HEK293 (cell line): ENCODE measurements at regions not wholly inside any gene's neighbourhood (a gene's known extent, or its start where the extent isn't known, plus 50 kb on each side); places are given as distances from the start of the nearest gene placed in this dataset.

Experiments used
- EGR2 ChIP-seq: fragments of 450-650 bp; formaldehyde crosslinking; IDR thresholded peaks from 2 replicates; pipeline ENCODE4 v1.5.1; 2016; ENCODE audit warnings: low read depth, missing biosample characterization, missing genetic modification characterization
- SALL2 ChIP-seq: fragments of 450-650 bp; formaldehyde crosslinking; IDR thresholded peaks from 2 replicates; pipeline ENCODE4 v1.5.0; 2017; ENCODE audit warnings: missing biosample characterization, mild to moderate bottlenecking, missing genetic modification characterization, borderline replicate concordance
- YY1 ChIP-seq: fragments of 450-650 bp; formaldehyde crosslinking; IDR thresholded peaks from 2 replicates; pipeline ENCODE4 v1.5.1; 2018; ENCODE audit warnings: missing biosample characterization, missing genetic modification characterization
- ZNF10 ChIP-seq: fragments of 450-650 bp; formaldehyde crosslinking; IDR thresholded peaks from 2 replicates; pipeline ENCODE4 v1.5.1; 2017; ENCODE audit warnings: missing biosample characterization, missing genetic modification characterization
- ZNF175 ChIP-seq: fragments of 450-650 bp; formaldehyde crosslinking; IDR thresholded peaks from 2 replicates; pipeline ENCODE4 v1.5.1; 2016; ENCODE audit warnings: missing biosample characterization, missing genetic modification characterization
- ZNF292 ChIP-seq: fragments of 450-650 bp; formaldehyde crosslinking; IDR thresholded peaks from 2 replicates; pipeline ENCODE4 v1.5.1; 2016; ENCODE audit warnings: low read depth, missing biosample characterization, missing genetic modification characterization, borderline replicate concordance
- ZNF341 ChIP-seq: fragments of 450-650 bp; formaldehyde crosslinking; IDR thresholded peaks from 2 replicates; pipeline ENCODE4; 2016; ENCODE audit warnings: low read depth, missing biosample characterization, missing genetic modification characterization
- ZNF404 ChIP-seq: fragments of 450-650 bp; formaldehyde crosslinking; IDR thresholded peaks from 2 replicates; pipeline ENCODE4 v1.5.1; 2017; ENCODE audit warnings: missing biosample characterization, missing genetic modification characterization
- TF ChIP-seq, protein P1 (sequence below): fragments of 450-650 bp; formaldehyde crosslinking; IDR thresholded peaks from 2 replicates; pipeline ENCODE4 v1.5.1; 2016; ENCODE audit warnings: missing biosample characterization, missing genetic modification characterization
- TF ChIP-seq, protein P2 (sequence below): fragments of 450-650 bp; formaldehyde crosslinking; IDR thresholded peaks from 2 replicates; pipeline ENCODE4 v1.5.1; 2016; ENCODE audit warnings: missing biosample characterization, missing genetic modification characterization
- TF ChIP-seq, protein P3 (sequence below): fragments of 450-650 bp; formaldehyde crosslinking; IDR thresholded peaks from 2 replicates; pipeline ENCODE4 v1.5.1; 2016; ENCODE audit warnings: missing biosample characterization, missing genetic modification characterization, borderline replicate concordance
- TF ChIP-seq, protein P4 (sequence below): fragments of 450-650 bp; formaldehyde crosslinking; IDR thresholded peaks from 2 replicates; pipeline ENCODE4 v1.5.1; 2016; ENCODE audit warnings: missing biosample characterization, missing genetic modification characterization
- TF ChIP-seq, protein P5 (sequence below): fragments of 450-650 bp; formaldehyde crosslinking; IDR thresholded peaks from 2 replicates; pipeline ENCODE4 v1.5.1; 2016; ENCODE audit warnings: missing biosample characterization, missing genetic modification characterization
- TF ChIP-seq, protein P6 (sequence below): sonication (generic); formaldehyde crosslinking; IDR thresholded peaks from 2 replicates; pipeline ENCODE4 v1.8.1; 2022; ENCODE audit warnings: mild to moderate bottlenecking, moderate library complexity, missing genetic modification reagents

DNA sequence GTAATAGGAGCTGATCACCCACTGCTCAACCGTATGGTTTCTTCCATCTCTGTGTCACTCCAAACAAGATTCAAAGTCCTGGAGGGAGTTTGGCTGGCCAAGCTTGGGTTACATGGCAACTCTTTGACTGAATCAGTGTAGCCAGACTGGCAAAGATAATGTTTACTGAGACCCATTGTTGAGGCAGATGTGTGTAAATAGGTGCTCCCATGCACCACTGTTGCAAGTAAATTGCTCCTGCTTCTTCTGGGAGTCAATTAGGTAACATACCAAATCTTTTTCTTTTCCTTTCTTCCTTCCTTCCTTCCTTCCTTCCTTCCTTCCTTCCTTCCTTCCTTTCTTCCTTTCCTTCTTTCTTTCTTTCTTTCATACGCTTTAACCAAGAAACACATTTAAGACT lies 86.3 kb upstream of the DHX40 start:
- TF ChIP-seq, protein P1, sequence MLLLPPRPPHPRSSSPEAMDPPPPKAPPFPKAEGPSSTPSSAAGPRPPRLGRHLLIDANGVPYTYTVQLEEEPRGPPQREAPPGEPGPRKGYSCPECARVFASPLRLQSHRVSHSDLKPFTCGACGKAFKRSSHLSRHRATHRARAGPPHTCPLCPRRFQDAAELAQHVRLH (tag by site-specific recombination), result no peak
- TF ChIP-seq EGR2 (tag by site-specific recombination) (no peak), ZNF175 (no peak), SALL2 (no peak), ZNF10 (tag by site-specific recombination) (no peak), ZNF341 (tag by site-specific recombination) (no peak), YY1 (tag by site-specific recombination) (no peak), ZNF292 (tag by site-specific recombination) (no peak), ZNF404 (tag by site-specific recombination) (no peak)
- TF ChIP-seq, protein P2, sequence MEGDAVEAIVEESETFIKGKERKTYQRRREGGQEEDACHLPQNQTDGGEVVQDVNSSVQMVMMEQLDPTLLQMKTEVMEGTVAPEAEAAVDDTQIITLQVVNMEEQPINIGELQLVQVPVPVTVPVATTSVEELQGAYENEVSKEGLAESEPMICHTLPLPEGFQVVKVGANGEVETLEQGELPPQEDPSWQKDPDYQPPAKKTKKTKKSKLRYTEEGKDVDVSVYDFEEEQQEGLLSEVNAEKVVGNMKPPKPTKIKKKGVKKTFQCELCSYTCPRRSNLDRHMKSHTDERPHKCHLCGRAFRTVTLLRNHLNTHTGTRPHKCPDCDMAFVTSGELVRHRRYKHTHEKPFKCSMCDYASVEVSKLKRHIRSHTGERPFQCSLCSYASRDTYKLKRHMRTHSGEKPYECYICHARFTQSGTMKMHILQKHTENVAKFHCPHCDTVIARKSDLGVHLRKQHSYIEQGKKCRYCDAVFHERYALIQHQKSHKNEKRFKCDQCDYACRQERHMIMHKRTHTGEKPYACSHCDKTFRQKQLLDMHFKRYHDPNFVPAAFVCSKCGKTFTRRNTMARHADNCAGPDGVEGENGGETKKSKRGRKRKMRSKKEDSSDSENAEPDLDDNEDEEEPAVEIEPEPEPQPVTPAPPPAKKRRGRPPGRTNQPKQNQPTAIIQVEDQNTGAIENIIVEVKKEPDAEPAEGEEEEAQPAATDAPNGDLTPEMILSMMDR (tag by site-specific recombination), result no peak
- TF ChIP-seq, protein P3, sequence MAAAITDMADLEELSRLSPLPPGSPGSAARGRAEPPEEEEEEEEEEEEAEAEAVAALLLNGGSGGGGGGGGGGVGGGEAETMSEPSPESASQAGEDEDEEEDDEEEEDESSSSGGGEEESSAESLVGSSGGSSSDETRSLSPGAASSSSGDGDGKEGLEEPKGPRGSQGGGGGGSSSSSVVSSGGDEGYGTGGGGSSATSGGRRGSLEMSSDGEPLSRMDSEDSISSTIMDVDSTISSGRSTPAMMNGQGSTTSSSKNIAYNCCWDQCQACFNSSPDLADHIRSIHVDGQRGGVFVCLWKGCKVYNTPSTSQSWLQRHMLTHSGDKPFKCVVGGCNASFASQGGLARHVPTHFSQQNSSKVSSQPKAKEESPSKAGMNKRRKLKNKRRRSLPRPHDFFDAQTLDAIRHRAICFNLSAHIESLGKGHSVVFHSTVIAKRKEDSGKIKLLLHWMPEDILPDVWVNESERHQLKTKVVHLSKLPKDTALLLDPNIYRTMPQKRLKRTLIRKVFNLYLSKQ (tag by site-specific recombination), result no peak
- TF ChIP-seq, protein P4, sequence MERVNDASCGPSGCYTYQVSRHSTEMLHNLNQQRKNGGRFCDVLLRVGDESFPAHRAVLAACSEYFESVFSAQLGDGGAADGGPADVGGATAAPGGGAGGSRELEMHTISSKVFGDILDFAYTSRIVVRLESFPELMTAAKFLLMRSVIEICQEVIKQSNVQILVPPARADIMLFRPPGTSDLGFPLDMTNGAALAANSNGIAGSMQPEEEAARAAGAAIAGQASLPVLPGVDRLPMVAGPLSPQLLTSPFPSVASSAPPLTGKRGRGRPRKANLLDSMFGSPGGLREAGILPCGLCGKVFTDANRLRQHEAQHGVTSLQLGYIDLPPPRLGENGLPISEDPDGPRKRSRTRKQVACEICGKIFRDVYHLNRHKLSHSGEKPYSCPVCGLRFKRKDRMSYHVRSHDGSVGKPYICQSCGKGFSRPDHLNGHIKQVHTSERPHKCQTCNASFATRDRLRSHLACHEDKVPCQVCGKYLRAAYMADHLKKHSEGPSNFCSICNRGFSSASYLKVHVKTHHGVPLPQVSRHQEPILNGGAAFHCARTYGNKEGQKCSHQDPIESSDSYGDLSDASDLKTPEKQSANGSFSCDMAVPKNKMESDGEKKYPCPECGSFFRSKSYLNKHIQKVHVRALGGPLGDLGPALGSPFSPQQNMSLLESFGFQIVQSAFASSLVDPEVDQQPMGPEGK (tag by site-specific recombination), result no peak
- TF ChIP-seq, protein P5, sequence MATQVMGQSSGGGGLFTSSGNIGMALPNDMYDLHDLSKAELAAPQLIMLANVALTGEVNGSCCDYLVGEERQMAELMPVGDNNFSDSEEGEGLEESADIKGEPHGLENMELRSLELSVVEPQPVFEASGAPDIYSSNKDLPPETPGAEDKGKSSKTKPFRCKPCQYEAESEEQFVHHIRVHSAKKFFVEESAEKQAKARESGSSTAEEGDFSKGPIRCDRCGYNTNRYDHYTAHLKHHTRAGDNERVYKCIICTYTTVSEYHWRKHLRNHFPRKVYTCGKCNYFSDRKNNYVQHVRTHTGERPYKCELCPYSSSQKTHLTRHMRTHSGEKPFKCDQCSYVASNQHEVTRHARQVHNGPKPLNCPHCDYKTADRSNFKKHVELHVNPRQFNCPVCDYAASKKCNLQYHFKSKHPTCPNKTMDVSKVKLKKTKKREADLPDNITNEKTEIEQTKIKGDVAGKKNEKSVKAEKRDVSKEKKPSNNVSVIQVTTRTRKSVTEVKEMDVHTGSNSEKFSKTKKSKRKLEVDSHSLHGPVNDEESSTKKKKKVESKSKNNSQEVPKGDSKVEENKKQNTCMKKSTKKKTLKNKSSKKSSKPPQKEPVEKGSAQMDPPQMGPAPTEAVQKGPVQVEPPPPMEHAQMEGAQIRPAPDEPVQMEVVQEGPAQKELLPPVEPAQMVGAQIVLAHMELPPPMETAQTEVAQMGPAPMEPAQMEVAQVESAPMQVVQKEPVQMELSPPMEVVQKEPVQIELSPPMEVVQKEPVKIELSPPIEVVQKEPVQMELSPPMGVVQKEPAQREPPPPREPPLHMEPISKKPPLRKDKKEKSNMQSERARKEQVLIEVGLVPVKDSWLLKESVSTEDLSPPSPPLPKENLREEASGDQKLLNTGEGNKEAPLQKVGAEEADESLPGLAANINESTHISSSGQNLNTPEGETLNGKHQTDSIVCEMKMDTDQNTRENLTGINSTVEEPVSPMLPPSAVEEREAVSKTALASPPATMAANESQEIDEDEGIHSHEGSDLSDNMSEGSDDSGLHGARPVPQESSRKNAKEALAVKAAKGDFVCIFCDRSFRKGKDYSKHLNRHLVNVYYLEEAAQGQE (tag by site-specific recombination), result no peak
- TF ChIP-seq, protein P6, sequence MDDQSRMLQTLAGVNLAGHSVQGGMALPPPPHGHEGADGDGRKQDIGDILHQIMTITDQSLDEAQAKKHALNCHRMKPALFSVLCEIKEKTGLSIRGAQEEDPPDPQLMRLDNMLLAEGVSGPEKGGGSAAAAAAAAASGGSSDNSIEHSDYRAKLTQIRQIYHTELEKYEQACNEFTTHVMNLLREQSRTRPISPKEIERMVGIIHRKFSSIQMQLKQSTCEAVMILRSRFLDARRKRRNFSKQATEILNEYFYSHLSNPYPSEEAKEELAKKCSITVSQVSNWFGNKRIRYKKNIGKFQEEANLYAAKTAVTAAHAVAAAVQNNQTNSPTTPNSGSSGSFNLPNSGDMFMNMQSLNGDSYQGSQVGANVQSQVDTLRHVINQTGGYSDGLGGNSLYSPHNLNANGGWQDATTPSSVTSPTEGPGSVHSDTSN, result no peak
